CD4-positive, CD25-positive, alpha-beta regulatory T cell (primary cell): ENCODE measurements at regions not wholly inside any gene's neighbourhood (a gene's known extent, or its start where the extent isn't known, plus 50 kb on each side); places are given as distances from the start of the nearest gene placed in this dataset.
A peak's percentile ranks its signal among the peaks of the same experiment; 100 is the strongest.
"Not testable (repeated sequence)": the region's sequence is repeated elsewhere in the genome, so short reads cannot be mapped to it uniquely, and the experiment has no call there.

Source experiments
- ATAC-seq, 2 donors: fragments of 150-1000 bp; cut with Tn5 transposase; one replicate each; pipeline ENCODE4 v1.10.0; 2021; ENCODE audit warnings: low read depth in 2 of 2, moderate number of reproducible peaks in 2 of 2, moderate library complexity in 1 of 2
- DNase-seq, 3 donors: peaks; one replicate each; pipeline versions ENCODE4 v3.0.0 to v3.0.0-alpha.2; 2012 to 2022; ENCODE audit warnings: mixed read lengths in 1 of 3
- H3K27ac ChIP-seq: one replicate; pipeline ENCODE4 v1.7.0; 2013; ENCODE audit warnings: mild to moderate bottlenecking, low read length; ENCODE audit not compliant: insufficient read depth, poor library complexity, severe bottlenecking
- H3K27me3 ChIP-seq: one replicate; pipeline ENCODE4 v1.7.0; 2013; ENCODE audit warnings: low read length; ENCODE audit not compliant: control insufficient read depth, insufficient read depth
- H3K36me3 ChIP-seq: one replicate; pipeline ENCODE4 v1.7.0; 2013; ENCODE audit warnings: mild to moderate bottlenecking, low read length, moderate library complexity; ENCODE audit not compliant: control insufficient read depth, insufficient read depth
- H3K4me1 ChIP-seq: 2 replicates; pipeline ENCODE4 v1.7.0; 2013; ENCODE audit warnings: mild to moderate bottlenecking, low read length; ENCODE audit not compliant: insufficient read depth, control insufficient read depth, poor library complexity, severe bottlenecking
- H3K4me3 ChIP-seq: one replicate; pipeline ENCODE4 v1.7.0; 2013; ENCODE audit warnings: low read depth, mild to moderate bottlenecking, low read length, moderate library complexity
- H3K9me3 ChIP-seq, 2 experiments: 1 replicate in 1 of 2; 2 replicates in 1 of 2; pipeline ENCODE4 v1.7.0; 2013; ENCODE audit warnings: low read length in 2 of 2, mild to moderate bottlenecking in 1 of 2, moderate library complexity in 1 of 2; ENCODE audit not compliant: control insufficient read depth in 2 of 2
- H3K27ac Mint-ChIP-seq, 3 donors: one replicate each; pipeline ENCODE4 v1.8.0; 2020 to 2022; ENCODE audit warnings: mild to moderate bottlenecking in 3 of 3, mixed read lengths in 3 of 3, moderate library complexity in 2 of 3
- H3K27me3 Mint-ChIP-seq: one replicate; pipeline ENCODE4 v1.8.0; 2022; ENCODE audit warnings: mild to moderate bottlenecking, mixed read lengths
- H3K36me3 Mint-ChIP-seq: one replicate; pipeline ENCODE4 v1.8.0; 2020; ENCODE audit warnings: mixed read lengths
- H3K4me1 Mint-ChIP-seq, 4 donors: one replicate each; pipeline ENCODE4 v1.8.0; 2020 to 2022; ENCODE audit warnings: mixed read lengths in 4 of 4, mild to moderate bottlenecking in 1 of 4
- H3K4me3 Mint-ChIP-seq, 4 donors: one replicate each; pipeline ENCODE4 v1.8.0; 2020 to 2022; ENCODE audit warnings: mild to moderate bottlenecking in 4 of 4, mixed read lengths in 4 of 4, moderate library complexity in 3 of 4
- H3K9me3 Mint-ChIP-seq, 7 donors: one replicate each; pipeline ENCODE4 v1.8.0; 2020 to 2022; ENCODE audit warnings: mixed read lengths in 7 of 7, mild to moderate bottlenecking in 3 of 7, moderate library complexity in 2 of 7

DNA sequence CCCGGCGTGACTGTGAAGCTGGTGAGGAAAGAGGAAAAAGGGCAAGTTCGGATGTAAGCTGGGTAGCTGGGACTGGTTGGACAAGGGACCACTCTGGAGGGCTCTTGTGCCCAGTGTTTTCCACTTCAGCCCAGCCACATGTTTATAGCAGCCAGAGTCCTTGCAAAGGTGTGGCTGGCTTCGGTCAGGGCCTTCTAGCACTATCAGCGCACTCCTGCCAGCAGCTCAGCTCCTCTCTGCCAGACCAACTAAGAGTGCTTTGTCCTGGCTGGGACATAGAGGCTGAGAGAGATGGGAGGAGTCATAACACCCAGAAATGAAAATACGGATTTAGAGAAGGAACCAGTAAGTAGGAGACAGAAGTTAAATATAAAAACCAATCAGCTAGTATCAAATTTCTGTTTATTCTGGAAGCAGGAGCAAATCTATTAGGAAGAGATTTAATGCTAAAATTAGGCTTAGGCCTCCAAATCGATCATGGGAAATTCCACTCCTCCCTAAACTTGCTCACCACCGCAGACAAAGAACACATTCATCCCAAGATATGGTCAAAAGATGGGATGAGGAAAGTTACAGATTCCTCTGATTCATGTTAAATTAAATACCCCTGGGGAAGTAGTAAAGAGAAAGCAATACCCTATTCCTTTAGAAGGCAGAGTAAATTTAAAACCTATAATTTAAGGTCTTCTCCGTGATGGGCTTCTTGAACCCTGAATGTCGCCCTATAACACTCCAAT lies 135.0 kb downstream of the RALA start:
- peaks cover 16% of the 10 kb centered on the region for H3K36me3 Mint-ChIP-seq
- no peak overlapping the region for H3K4me3 ChIP-seq
- H3K4me1 ChIP-seq = no peaks in the 10 kb centered on the region
- no peak for DNase-seq
- no peaks in the 10 kb centered on the region for H3K9me3 ChIP-seq
- H3K27ac ChIP-seq = no peak overlapping the region
- H3K4me3 Mint-ChIP-seq = no peak overlapping the region
- H3K4me1 Mint-ChIP-seq = peaks cover 0 to 4% (median 2%) of the 10 kb centered on the region in 4 donors
- H3K27ac Mint-ChIP-seq = no peak overlapping the region
- ATAC-seq = no peak
- no peaks in the 10 kb centered on the region for H3K9me3 Mint-ChIP-seq
- no peaks in the 10 kb centered on the region for H3K27me3 Mint-ChIP-seq
- H3K27me3 ChIP-seq = no peaks in the 10 kb centered on the region
- H3K36me3 ChIP-seq = no peaks in the 10 kb centered on the region

DNA sequence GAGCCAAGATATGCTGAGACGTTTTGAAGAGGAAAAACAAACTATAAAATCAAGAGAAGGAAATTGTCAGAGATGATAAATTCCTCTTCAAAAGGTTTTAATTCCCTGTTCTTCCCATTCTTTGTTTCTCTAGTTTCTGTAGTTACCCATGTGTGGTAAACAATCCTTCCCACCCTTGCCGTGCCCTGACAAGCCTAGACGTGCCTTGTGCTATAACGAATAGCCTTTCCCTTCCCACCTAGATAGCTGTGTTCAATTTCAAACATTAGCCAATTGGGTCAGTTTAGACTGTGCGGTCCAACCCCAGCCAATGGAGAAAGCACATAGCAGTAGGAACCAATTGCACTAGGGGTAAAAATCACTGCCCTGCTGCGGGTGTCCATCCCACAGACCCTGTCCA lies 138.1 kb downstream of the RALA start:
- Mint-ChIP-seq H3K4me1 (peaks cover 0 to 10% (median 1%) of the 10 kb centered on the region in 4 donors), H3K4me3 (no peak overlapping the region), H3K36me3 (peaks cover 15% of the 10 kb centered on the region), H3K27me3 (no peaks in the 10 kb centered on the region), H3K9me3 (no peaks in the 10 kb centered on the region), H3K27ac (no peak overlapping the region)
- Histone ChIP-seq H3K9me3 (no peaks in the 10 kb centered on the region), H3K4me3 (no peak overlapping the region), H3K27ac (no peak overlapping the region), H3K27me3 (no peaks in the 10 kb centered on the region), H3K4me1 (no peaks in the 10 kb centered on the region), H3K36me3 (no peaks in the 10 kb centered on the region)
- DNase-seq (no peak), ATAC-seq (no peak)

DNA sequence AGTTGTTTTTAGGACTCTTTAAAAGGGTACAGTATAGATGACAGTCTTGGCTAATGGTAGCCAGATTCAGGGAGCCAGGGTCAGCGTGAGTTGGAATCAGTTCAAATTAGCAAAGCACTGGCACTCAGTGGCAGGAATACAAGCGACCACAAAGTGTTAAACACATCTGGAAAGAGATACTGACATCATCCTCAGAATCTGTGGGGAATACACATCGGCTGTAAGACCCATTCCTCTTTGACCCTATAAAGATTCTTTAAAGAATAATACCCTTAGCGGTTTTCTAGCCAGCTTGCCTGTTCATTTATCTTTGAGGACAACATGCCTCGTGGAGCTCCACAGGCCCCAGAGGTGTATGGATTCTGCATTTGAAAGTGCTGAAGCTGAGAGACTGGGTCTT lies 139.1 kb downstream of the RALA start:
- H3K27me3 ChIP-seq, H3K27ac Mint-ChIP-seq, ATAC-seq, H3K9me3 Mint-ChIP-seq, H3K4me1 ChIP-seq, DNase-seq, H3K4me3 ChIP-seq, H3K27ac ChIP-seq, H3K36me3 ChIP-seq, H3K4me3 Mint-ChIP-seq, H3K27me3 Mint-ChIP-seq, H3K9me3 ChIP-seq: not testable (repeated sequence)
- peaks cover 0 to 10% (median 1%) of the 10 kb centered on the region in 4 donors for H3K4me1 Mint-ChIP-seq
- H3K36me3 Mint-ChIP-seq = peaks cover 10% of the 10 kb centered on the region

DNA sequence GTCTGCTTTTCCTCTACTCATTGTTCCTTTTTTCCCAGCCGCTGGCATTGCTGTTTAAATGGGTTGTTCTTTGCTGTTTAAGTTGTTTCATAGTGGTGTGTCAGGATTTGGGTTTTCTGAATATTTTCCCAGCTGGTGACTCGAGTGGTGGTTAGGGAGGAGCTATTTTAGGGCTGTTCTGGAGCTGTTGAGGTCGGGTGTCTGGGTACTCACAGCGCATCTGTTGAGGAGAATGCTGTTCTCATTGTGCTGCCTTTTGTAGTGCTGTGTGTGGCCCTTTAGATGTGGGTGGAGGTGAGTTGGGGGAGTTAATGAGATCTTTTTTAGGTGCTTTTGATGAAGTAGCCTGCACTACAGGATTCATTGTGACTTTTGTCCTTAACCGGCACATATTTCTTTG lies 139.5 kb downstream of the RALA start:
- not testable (repeated sequence) for H3K27me3 Mint-ChIP-seq, H3K4me1 ChIP-seq, H3K27ac ChIP-seq, H3K27ac Mint-ChIP-seq, H3K36me3 ChIP-seq, H3K27me3 ChIP-seq, H3K4me3 ChIP-seq, H3K9me3 Mint-ChIP-seq, DNase-seq, ATAC-seq, H3K9me3 ChIP-seq, H3K4me3 Mint-ChIP-seq
- peaks cover 0 to 10% (median 1%) of the 10 kb centered on the region in 4 donors for H3K4me1 Mint-ChIP-seq
- peaks cover 15% of the 10 kb centered on the region for H3K36me3 Mint-ChIP-seq

GRCh38 chr7:39765833-39766232 lies 142.5 kb downstream of the RALA start:
- not testable (repeated sequence) for ATAC-seq, H3K9me3 ChIP-seq, H3K27ac ChIP-seq, DNase-seq, H3K4me1 ChIP-seq, H3K36me3 ChIP-seq, H3K4me3 ChIP-seq, H3K4me3 Mint-ChIP-seq, H3K27me3 ChIP-seq, H3K27ac Mint-ChIP-seq, H3K9me3 Mint-ChIP-seq, H3K27me3 Mint-ChIP-seq
- Mint-ChIP-seq H3K36me3 (peaks cover 18% of the 10 kb centered on the region), H3K4me1 (peaks cover 0 to 10% (median 0%) of the 10 kb centered on the region in 4 donors)

- not testable (repeated sequence) for DNase-seq, ATAC-seq, H3K27me3 Mint-ChIP-seq, H3K36me3 ChIP-seq, H3K27ac Mint-ChIP-seq, H3K27ac ChIP-seq, H3K4me1 ChIP-seq, H3K9me3 Mint-ChIP-seq, H3K4me3 ChIP-seq, H3K4me3 Mint-ChIP-seq, H3K27me3 ChIP-seq, H3K9me3 ChIP-seq, H3K4me1 Mint-ChIP-seq
- peaks cover 17% of the 10 kb centered on the region for H3K36me3 Mint-ChIP-seq
Observed at GRCh38 chr7:39768439-39768838, 145.1 kb downstream of the RALA start.

DNA sequence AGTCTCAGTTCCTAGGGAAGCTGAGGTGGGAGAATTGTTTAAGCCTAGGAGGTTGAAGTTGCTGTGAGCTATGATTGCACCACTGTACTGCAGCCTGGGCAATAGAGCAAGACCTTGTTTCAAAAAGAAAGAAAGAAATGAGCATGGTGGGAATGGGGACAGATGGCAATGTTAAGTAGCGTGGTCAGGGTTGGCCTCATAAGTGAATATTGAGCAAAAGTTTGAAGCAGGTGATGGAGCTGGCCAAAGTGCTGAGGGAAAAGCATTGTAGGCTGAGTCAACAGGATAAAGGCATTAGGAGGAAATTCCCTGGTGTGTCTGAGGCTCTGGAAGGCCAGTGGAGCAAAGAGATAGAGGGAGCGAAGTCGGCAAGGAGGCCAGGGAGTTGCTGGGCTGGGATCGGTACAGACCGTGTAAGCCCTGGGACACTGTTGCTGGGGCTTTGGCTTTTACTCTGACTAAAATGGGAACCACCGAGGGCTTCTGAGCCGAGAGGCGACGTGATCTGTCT lies 151.0 kb downstream of the RALA start:
- Mint-ChIP-seq H3K36me3 (peaks cover 17% of the 10 kb centered on the region), H3K4me3 (peak overlapping the region in 1 of 4 donors; percentile 29)
- not testable (repeated sequence) for H3K27ac Mint-ChIP-seq, H3K27me3 Mint-ChIP-seq, H3K27ac ChIP-seq, H3K9me3 Mint-ChIP-seq, DNase-seq, ATAC-seq, H3K27me3 ChIP-seq, H3K36me3 ChIP-seq, H3K9me3 ChIP-seq, H3K4me1 Mint-ChIP-seq, H3K4me1 ChIP-seq, H3K4me3 ChIP-seq

DNA sequence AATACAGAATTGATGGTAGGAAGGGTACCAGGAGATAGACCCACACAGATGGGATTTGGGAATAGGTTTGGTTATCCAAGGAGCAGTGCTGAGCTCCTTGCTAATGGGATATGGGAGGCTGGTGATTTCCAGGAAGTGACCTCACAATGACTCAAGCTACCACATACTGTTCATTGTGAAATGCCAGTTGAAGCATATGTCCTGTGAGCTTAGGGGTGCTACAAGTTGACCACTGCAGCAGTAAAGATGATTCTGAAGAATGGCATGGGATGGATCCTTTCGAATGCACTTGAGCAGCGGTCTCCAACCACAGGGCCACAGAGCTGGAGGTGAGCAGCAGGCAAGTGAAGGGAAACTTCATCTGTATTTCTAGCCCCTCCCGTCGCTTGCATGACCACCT lies 158.2 kb downstream of the RALA start:
- not testable (repeated sequence) for ATAC-seq, H3K4me3 ChIP-seq

More for the DNA sequence above, 158.2 kb downstream of the RALA start:
- not testable (repeated sequence) for H3K4me3 Mint-ChIP-seq, H3K9me3 Mint-ChIP-seq, H3K27me3 ChIP-seq, H3K9me3 ChIP-seq, H3K27ac ChIP-seq, H3K36me3 ChIP-seq, DNase-seq, H3K4me1 Mint-ChIP-seq, H3K27ac Mint-ChIP-seq, H3K4me1 ChIP-seq, H3K27me3 Mint-ChIP-seq
- peaks cover 26% of the 10 kb centered on the region for H3K36me3 Mint-ChIP-seq
